ENCODE measurements at regions not wholly inside any gene's neighbourhood (a gene's known extent, or its start where the extent isn't known, plus 50 kb on each side); places are given as distances from the start of the nearest gene placed in this dataset.

DNA sequence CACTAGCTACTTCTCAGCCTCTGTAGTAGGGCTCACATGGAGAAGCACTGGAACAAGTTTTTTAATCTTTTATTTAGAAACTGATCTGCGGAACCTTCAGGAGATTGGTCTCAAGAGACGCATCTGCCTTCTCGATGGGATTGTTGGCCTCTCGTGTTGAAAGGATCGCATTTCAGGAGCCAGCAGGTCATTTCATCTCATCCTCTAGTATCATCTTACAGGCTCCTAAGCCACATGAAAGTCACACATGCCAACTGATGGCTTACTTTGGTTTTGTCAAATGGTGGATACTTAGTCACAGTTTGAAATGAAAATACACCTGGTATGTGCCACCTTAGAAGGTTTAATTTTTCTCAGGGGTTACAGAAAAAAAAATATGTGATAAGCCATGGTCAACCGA, 1703.6 kb downstream of the EFNB2 start:
- TF ChIP-seq, protein P1, sequence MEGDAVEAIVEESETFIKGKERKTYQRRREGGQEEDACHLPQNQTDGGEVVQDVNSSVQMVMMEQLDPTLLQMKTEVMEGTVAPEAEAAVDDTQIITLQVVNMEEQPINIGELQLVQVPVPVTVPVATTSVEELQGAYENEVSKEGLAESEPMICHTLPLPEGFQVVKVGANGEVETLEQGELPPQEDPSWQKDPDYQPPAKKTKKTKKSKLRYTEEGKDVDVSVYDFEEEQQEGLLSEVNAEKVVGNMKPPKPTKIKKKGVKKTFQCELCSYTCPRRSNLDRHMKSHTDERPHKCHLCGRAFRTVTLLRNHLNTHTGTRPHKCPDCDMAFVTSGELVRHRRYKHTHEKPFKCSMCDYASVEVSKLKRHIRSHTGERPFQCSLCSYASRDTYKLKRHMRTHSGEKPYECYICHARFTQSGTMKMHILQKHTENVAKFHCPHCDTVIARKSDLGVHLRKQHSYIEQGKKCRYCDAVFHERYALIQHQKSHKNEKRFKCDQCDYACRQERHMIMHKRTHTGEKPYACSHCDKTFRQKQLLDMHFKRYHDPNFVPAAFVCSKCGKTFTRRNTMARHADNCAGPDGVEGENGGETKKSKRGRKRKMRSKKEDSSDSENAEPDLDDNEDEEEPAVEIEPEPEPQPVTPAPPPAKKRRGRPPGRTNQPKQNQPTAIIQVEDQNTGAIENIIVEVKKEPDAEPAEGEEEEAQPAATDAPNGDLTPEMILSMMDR (IDR thresholded peaks at IDR 0.05) = no peak
- no peak for TF ChIP-seq POLR2A (IDR thresholded peaks at IDR 0.05)
